ENCODE measurements at regions not wholly inside any gene's neighbourhood (a gene's known extent, or its start where the extent isn't known, plus 50 kb on each side); places are given as distances from the start of the nearest gene placed in this dataset.

DNA sequence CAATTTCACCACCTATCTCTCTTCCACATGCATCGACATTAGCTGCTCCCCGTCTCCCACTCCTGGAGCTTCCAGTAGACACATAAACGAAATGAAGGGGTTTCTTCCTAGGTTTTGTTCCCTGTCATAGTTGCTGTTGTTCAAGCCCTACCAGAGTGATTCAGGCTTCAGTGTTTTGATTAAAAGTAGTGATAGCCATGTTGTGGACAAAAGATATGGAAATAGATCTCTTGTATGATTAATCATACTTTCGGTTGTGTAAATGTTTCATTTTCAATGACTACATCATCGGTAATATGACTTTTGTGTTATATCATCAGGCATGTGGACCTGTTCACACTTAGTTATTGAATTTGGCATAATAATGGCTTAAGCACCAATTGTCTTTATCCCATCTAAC, 96.5 kb upstream of the KLF3 start:
- no peak for DNase-seq

GRCh38 chr4:38568768-38569167, 95.2 kb upstream of the KLF3 start:
- DNase-seq: no peak

DNA sequence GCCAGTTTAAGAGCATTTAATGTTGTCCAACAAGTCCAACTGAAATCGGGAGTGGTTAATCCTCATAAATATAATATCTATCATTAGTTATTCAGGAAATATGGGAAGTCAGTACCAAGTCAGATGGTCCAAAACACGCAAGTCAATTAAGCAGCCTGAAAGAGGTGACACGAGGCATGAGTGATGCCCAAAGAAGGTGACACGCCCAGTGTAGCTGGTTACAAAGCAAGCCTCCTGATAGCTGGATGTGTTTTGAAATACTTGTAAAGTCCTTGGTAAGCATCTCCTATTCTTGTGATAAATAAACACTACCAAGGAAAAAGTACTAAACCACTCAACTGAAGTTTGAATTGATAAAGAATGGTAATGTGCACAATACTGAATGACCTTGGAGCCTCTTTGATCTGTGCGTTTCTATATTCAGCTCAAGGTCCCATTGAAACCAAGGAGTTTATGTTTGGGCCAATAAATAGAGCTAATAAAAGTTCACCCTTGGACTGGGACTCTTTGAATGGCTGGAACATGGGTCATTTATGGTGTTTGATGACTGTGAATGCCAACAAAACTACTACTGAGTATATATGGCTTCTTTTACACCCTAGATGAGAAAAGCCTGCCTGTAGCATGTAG, 93.2 kb upstream of the KLF3 start:
- no peak for DNase-seq

DNA sequence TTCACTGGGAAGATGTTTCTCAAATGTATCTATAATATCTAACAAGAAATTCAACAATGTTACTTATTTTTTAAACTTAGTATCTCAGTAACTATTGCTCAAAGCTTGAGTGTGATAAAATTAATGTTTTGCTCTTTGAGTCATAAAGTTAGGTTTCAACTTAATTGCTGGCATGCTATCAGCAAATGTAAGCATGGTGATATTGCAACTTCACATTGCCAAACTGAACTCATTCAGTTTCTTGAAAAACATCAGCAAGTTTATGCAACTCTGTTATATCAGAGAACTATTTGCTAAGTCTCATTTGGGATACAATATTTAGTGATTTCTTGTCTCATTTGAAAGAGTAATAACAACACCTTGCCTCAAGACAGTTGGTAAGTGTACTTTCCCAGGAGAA, 91.2 kb upstream of the KLF3 start:
- no peak for DNase-seq

DNA sequence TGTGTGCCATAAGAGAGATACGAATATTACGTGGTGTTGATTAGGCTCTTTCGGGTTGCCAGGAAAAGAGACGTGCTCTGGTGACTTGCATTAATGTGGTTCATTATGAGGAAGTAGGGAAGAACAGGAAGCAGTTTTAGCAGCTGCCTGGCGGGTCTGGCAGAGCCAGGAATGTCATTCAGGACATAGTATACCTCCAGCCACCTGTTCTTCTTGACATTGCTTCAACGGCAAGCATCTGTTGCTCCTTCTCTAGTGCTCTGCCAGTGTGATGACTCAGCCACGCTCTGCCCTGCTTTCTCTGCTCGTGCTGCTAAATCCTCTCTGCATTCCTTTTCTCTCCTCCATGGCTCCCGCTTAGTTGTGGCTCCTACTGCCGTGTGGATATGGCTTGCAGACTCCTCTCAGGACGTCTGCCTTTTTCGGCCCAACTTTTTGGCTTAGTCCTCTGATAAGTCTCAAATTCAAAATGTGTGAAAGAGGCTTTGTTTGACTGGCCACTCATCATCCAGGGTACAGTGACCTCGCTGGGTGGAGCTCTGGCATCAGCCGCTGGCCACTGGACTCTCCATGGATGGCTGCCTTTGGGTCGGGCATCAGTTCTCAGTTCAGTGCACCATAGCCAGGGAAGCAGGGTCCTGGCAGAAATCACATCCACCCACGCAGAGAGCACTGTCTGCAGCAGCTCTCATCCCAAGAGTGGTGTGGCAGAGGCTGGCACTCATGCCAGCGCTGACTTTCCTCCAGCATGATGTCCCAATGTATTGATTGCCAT, 89.3 kb upstream of the KLF3 start:
- no peak for DNase-seq

DNA sequence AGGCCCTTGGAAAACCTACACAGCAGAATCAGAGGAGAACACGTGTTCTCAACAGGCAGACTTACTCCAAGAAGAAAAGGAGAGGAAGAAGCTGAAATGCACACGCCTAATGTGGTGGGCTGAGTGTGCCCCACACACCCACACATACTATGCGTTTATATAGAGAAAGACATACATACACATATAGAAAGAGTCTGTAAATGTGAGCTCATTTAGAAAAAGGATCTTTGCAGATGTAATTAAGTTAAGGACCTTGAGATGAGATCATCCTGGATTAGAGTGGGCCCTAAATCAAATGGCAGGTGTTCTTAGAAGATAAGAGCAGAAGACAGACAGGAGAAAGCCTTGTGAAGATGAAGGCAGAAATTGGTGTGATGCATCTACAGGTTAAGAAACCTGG, 87.2 kb upstream of the KLF3 start:
- DNase-seq: no peak

GRCh38 chr4:38577462-38577861, 86.5 kb upstream of the KLF3 start:
- no peak for DNase-seq

GRCh38 chr4:38581426-38582106, 82.4 kb upstream of the KLF3 start:
- DNase-seq: no peak

GRCh38 chr4:38582445-38582844, 81.6 kb upstream of the KLF3 start:
- DNase-seq: no peak

DNA sequence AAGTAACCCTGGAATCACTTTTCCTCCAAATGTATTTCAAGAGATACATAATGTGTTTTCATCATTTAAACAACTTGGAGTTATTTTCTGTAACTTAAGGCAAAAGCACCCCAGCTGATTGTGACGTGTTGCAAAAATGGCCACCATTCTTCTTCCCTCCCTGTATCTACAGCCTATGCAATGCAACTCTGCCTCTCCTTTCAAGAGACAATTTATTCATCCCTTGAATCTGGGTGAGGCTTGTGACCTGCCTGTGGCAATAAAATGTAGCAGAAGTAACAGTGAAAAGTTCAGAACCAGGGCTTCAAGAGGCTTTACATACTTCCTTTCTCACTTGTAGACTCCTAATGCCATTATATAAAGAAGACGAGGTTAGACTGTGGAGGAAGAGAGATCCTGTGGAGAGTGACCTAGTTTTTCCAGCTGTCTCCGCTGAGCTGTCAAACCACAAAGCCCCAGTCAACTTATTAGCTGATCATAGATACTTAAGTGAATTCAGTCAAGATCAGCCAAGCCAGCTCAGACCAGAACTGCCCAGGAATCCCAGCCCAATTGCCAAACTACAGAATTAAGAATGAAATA, 81.0 kb upstream of the KLF3 start:
- no peak for DNase-seq

GRCh38 chr4:38585871-38586270, 78.1 kb upstream of the KLF3 start:
- no peak for DNase-seq

- DNase-seq: no peak
Observed at GRCh38 chr4:38587106-38587505, 76.9 kb upstream of the KLF3 start.

GRCh38 chr4:38590046-38590445, 74.0 kb upstream of the KLF3 start:
- no peak for DNase-seq

GRCh38 chr4:38591617-38592337, 72.2 kb upstream of the KLF3 start:
- DNase-seq: no peak

- DNase-seq: no peak
Observed at GRCh38 chr4:38598489-38598888, 65.5 kb upstream of the KLF3 start.

DNA sequence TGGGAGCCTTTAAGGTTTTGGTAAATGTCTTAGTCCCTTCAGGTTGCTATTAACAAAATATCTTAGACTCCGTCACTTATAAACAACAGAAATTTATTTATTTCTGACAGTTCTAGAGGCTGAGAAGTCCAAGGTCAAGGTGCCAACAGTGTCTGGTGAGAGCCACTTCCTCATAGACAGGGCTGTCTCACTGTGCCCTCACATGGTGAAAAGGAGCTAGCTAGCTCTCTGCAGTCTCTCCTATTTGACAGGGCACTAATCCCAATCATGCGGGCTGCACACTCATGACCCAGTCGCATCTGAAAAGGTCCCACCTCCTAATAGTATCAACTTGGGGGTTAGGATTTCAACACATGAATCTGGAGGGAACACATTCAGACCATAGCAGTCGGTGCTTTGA, 63.4 kb upstream of the KLF3 start:
- DNase-seq: no peak

DNA sequence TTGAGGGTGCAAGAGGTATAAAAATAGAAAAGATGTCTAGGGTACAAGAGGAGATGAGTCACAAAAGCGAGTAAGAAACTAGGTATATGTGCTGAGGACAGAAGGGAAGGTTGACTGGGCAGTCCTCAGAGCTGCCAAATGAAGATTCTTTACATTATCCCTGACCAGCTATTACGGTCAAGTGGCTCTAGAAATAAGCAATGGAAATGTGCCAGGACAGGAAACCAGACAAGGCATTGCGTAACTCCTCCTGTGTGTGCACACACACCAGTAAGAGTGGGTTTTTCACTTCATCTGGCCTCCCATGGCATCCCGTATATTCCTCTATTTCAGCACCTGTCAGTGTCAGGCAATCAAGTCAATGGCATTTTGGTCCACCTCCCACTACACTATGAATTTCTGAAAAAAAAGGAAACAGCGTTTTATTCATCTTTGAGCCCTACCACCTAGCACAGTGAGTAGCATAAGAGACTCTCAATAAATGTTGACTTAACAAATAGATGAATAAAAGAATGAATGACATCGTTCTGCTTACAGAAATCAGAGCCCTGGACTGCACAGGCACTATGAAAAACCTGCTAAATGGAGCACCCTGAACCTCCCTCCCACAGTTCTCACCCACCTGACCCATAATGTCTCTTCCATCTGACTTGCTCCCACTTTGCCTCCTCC, 62.6 kb upstream of the KLF3 start:
- DNase-seq: no peak

DNA sequence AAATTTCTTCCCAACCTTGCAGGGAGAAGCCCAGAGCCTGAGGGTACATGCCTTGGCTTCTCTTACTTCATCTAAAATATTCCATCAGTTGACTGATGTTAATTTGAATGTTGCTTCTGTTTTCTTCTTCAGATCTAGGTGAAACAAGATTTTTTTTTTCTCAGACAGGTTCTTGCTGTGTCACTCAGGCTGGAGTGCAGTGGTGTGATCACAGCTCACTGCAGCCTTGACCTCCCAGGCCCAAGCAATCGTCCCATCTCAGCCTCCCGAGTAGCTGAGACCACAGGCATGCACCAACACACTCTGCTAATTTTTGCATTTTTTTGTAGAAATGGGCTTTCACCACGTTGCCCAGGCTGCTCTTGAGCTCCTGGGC, 62.1 kb upstream of the KLF3 start:
- DNase-seq: no peak

GRCh38 chr4:38603652-38604051, 60.3 kb upstream of the KLF3 start:
- DNase-seq: no peak

DNA sequence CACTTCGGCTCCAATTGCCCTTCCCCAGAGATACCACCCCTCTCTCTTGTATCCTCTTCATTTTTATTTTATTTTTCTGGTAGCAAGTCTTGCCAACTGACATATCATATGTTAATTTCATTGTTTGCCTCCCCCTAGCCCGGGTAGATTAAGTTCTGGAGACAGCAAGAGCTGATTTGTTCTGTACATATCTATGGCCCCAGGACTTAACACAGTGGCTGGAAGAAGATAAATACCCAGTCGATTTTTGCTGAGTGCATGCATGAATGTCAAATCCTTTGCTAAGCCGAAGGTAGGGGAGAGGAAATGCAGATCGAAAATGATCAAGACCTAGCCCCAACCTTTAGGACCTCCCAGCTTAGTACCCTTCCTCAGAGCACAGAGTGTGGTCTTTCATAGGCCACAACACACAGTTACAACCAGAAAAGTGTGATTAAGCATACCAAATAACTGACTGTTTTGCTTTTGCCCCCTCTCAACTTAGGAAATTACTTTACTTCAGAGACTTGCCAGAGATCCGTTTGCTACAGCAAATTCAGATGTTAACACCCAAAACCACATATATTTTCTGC, 58.7 kb upstream of the KLF3 start:
- DNase-seq: no peak

GRCh38 chr4:38605753-38606586, 58.0 kb upstream of the KLF3 start:
- DNase-seq: no peak

- DNase-seq: no peak
Observed at GRCh38 chr4:38606587-38606905, 57.5 kb upstream of the KLF3 start.

All from NCI-H1417 treated with DMSO at 0.1 percent for 48 hours (cell line).